ENCODE measurements at regions not wholly inside any gene's neighbourhood (a gene's known extent, or its start where the extent isn't known, plus 50 kb on each side); places are given as distances from the start of the nearest gene placed in this dataset.

DNA sequence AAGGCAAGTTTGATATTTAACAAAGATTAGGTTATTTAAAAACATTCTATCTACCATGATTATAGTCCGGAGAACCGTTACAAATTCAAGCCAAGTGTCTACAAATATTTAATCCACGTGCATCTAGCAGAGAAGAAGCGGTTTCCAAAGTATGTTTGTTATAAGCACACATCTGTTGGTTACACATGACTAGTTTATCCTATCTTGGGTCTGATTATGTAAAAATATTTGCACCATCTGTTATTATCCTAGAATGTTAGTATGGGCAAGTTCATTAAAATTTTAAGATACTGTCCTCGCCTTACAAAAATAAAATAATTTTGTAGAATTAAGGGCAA lies 289.2 kb upstream of the VSTM2A start:
- TF ChIP-seq ZNF274 (IDR thresholded peaks at IDR 0.05; ENCODE audit: low read depth, low read length) (no peak), YY1 (IDR thresholded peaks at IDR 0.05; ENCODE audit: insufficient read depth, insufficient read length) (no peak), SUZ12 (IDR thresholded peaks at IDR 0.05; ENCODE audit: extremely low read depth, insufficient read depth, insufficient read length) (no peak)

Data from NT2/D1 (cell line).